GM21717 (cell line): ENCODE measurements at regions not wholly inside any gene's neighbourhood (a gene's known extent, or its start where the extent isn't known, plus 50 kb on each side); places are given as distances from the start of the nearest gene placed in this dataset.
"Not testable (repeated sequence)": the region's sequence is repeated elsewhere in the genome, so short reads cannot be mapped to it uniquely, and the experiment has no call there.

Source experiments
- ATAC-seq: cut with Tn5 transposase; IDR thresholded peaks from one replicate; pipeline ENCODE4 v1.9.1; 2021; ENCODE audit warnings: mild to moderate bottlenecking, moderate library complexity; ENCODE audit not compliant: unreplicated experiment

GRCh38 chr14:43894534-43894933 is 612.5 kb downstream of the FSCB start:
- ATAC-seq, result peak; percentile 74

DNA sequence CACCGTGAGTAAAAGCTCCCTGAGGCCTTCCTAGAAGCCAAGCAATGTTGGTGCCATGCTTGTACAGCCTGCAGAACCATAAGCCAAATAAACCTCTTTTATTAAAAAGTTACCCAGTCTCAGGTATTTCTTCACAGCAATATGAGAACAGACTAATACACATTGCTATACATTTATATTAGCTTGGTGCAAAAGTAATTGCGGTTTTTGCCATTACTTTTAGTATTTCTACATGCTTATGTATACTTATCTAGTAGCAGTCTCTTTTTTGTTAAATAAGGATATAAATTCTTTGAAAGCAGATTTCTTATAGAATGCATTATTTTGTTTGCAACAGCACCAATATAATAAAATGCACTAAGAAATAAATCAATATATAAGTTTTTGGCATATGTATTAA is 619.6 kb downstream of the FSCB start:
- no peak for ATAC-seq

DNA sequence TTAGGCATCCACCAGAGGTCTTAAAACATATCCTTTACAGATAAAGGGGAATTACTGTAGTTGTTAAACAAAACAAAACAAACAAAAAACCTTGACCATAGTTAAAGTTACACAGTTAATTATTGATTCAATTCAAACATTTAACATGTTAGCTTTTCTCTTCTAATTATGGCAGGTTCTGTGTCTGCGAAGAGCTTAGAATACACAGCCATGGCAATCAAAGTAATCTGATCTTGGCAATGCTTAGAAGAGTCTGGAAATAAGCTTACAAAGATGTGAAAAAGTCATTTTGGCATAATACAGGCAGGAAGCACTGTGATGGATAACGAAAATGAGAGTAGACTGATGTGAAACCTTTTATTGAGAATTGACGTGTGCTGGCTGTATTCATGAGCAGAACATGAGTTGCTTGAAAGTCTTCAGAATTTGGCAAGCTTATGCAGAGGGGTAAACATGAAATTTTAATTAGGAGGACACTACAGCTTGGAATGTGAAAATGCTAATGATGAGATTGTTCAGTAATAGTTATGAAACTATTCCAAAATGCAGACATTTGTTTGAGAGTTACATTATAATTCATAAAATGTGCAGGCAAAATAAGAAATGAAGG is 629.6 kb downstream of the FSCB start:
- ATAC-seq, result peak; percentile 78

DNA sequence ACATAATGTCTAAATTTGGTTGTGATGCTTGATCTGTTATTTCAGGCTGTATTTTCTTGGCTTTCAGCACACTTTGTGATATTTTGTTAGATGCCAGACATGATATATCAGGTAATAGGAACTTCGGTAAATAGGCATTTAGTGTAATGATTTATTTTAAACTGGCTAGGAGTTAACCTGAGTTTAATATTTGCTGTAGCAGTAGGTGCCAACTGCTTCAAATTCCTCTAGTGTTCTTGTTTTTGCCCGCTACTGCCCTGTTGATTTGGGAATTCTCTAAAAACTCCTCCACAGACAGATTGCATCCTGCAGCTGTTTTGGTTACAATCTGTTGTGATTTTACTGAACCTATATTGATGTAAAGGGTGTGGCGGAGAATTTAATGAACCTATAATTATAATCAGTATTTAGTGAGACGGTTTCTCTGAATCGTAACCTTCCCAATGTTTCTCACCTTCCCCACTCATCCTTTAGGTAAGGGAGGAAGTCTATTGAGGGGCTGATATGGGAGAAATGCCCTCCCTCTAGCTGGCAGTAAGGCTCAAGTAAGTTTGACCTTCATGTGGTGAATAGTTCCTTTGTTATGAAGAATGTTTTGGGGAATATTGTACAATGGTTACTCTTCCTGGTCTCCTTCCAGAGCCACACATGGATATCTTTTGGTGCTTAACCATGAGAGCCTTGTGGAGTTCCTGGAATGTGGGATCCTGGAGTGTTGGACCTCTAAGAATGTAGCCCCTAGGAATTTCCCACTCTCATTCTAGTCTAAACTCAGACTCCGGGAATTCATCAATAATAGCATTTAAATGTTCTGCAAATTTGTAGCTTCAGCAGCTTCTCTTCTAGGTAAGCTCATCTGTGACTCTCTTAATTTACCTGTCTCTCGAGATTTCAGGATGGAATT is 634.1 kb downstream of the FSCB start:
- no peak for ATAC-seq

DNA sequence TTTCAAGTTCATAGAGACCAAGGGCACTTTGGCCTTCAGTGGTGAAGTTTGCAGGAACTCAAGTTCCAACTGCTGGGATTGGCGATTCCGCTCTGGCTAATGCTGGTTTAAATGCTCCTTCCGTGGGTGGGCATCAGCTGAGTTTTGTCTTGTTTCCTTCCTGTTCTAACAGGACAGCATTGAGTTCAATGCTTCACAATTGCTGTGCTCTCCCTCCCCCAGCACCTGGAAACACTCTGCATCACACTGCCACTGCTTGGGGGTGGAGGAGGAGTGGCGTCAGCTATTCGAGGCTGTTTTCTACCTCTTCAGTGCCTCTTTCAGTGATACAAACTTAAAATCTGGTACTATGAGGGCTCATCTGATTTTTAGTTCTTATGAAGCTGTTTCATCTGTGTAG is 634.9 kb downstream of the FSCB start:
- no peak for ATAC-seq

DNA sequence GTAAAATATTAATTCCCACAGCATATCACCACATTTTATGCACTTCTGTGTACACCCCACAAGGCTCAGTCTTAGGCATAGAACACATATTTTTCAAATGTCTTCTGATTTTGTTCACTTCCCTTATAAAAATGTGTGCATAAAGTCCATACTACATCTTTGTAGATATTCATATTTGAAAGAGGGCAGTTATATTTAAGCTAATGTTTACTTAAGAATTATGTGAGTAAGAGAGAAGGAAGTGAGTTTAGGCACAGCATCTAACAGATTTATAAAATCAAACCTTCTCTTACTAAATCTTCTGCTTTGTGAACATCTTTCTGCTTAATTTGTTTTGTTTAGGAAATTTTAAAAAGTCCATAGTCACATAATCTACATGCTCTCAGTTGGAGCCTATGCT is 648.1 kb downstream of the FSCB start:
- ATAC-seq, result no peak

DNA sequence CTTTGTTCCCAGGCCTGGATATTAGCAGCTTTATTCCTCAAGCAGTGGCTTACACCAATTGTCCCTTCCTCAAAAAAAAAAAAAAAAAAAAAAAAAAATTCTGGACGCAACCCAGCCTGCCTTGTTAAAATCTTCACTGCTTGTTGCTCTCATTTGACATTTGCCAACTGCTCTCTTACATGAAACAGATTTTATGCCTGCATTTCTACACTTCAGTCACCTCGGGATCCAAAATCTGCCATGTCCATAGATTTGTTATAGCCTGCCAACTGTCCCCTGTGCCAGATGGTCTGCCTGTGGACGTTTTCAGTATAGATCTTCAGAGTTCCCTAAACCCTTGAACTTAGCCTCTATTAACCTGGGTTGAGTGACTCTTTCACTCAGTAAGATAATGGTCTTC is 651.5 kb downstream of the FSCB start:
- ATAC-seq, result no peak

GRCh38 chr14:43853541-43853940 is 653.5 kb downstream of the FSCB start:
- no peak for ATAC-seq

DNA sequence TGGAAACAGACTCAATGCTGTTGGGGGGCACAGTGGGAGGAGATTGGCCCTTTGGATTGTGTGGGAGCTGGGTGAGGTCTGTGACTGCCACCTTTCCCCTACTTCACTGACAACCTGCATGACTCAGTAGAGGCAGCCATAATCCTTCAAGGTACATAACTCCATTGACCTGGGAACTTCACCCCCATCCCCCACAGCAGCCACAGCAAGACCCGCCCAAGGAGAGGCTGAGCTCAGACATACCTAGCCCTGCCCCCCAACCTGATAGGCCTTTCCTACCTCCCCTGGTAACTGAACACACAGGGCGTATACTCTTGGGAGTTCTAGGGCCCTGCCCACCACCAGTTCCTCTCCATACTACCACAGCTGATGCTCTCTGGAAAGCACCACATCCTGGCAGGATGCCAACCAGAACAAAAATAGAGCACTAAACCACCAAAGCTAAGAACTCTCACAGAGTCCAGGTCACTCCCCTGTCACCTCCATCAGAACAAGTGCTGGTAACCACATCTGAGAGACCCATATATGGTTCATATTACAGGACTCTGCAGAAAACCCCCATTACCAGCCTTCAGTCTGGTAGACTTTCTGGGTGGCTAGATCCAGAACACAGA is 703.9 kb downstream of the FSCB start:
- ATAC-seq, result peak; percentile 58

DNA sequence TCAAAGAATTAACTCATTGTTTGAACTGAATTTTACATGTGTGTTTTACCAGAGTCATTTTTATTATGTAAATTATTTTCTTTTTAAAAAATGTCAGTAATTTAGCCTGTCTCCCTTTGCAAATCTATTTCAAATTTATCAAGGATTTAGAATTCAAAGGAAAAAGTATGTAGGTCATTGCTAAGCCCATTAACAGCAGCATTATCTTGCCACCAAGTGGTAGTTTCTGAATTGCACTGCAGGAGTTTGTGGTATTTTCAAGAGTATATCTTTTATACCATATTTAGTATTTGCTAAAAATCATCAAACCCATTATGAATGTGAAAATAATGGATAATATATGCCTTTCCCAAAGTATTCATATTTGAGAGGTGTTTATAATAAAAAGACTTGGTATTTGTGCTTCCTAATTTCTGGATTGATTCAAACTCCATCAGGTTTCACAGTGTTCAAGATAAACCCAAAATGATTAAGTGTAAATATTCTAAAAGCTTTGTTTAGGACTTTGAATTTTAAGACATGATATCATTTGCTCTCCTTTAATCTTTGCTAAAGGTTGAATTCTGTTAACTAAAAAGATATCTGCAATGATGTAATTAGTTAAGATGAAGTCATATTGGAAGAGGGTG is 711.4 kb downstream of the FSCB start:
- no peak for ATAC-seq

GRCh38 chr14:43793579-43793978 is 713.5 kb downstream of the FSCB start:
- no peak for ATAC-seq

- no peak for ATAC-seq
Measured at GRCh38 chr14:43792980-43793379, 714.1 kb downstream of the FSCB start.

DNA sequence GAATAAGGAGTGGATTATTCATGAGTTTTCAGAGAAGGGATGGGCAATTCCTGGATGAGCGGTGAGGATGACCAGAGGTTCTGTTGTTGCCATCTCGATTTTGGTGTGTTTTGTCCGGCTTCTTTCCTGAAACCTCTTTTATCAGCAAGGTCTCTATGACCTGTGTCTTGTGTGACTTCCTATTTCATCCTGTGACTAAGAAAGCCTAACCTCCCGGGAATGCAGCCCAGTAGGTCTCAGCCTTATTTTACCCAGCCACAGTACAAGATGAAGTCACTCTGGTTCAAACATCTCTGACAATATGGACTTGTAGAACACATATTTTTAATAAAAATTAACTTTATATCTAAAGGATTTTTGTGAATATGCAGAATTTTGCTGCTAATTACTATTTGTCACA is 716.4 kb downstream of the FSCB start:
- no peak for ATAC-seq

- no peak for ATAC-seq
Measured at GRCh38 chr14:43789458-43789857, 717.6 kb downstream of the FSCB start.

GRCh38 chr14:43786066-43786762 is 720.9 kb downstream of the FSCB start:
- ATAC-seq, result no peak

DNA sequence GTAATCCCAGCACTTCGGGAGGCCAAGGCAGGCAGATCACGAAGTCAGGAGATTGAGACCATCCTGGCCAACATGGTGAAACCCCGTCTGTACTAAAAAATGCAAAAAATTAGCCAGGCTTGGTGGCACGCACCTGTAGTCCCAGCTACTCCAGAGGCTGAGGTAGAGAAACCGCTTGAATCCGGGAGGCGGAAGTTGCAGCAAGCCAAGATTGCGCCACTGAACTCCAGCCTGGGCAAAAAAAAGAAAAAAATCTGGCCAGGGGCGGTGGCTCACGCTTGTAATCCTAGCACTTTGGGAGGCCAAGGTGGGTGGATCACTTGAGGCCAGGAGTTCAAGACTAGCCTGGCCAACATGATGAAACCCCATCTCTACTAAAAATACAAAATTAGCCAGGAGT is 722.7 kb downstream of the FSCB start:
- not testable (repeated sequence) for ATAC-seq

DNA sequence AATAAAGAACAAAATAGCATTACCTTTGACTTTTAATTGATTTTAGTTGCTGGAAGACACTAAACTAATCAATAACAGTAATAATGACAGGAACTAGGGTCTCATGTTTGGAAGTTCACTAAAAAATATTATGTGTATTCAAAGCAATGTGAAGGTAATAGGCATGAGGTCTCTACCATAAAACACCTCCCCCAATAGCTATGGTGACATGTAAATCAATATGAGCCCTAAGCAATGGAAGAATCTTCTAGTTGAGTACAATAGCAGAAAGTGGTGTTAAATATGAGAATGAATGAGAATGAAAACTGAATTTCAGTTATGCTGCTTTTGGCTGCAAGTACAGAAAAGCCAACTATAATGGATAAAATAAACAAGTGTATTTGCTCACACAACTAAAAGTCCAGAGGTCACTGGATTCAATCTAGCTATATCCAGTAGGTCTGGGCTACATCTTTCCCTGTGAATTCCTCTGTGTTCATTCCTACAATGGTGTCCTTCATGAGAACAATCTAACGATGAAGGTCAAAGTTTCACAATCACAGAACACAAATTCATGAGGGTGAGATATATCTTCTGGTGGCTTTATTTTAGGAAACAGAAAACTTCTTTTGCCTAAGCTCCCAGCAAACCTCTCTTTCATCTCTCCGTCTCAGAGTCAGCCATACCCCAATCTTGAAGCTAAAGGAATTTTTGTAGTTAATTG is 728.0 kb downstream of the FSCB start:
- ATAC-seq, result no peak

GRCh38 chr14:43778570-43778936 is 728.5 kb downstream of the FSCB start:
- ATAC-seq, result no peak

- peak; percentile 63 for ATAC-seq
Measured at GRCh38 chr14:43765474-43765873, 741.6 kb downstream of the FSCB start.

DNA sequence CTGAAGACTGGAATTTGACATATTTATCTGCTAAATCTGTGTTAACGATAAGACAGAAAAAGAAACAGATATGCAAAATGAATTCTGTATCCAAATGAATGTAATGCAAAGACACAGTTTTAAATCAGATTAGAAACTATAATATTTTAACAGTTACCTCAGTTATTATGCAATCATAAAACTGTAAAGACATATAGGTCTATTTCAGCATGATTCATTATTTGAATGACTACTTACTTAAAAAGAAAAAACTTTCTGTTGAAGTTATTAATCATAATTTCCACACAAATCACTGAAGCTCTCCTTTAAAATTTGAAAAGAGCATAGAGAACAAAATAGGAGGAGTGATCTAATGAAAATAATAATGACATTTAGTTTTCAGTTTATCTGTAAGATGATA is 742.6 kb downstream of the FSCB start:
- no peak for ATAC-seq
